ENCODE measurements at regions not wholly inside any gene's neighbourhood (a gene's known extent, or its start where the extent isn't known, plus 50 kb on each side); places are given as distances from the start of the nearest gene placed in this dataset.

GRCh38 chr4:178523038-178523437 is 1080.8 kb upstream of the AGA start:
- intact Hi-C loops (cut with micrococcal nuclease): no loop called here

DNA sequence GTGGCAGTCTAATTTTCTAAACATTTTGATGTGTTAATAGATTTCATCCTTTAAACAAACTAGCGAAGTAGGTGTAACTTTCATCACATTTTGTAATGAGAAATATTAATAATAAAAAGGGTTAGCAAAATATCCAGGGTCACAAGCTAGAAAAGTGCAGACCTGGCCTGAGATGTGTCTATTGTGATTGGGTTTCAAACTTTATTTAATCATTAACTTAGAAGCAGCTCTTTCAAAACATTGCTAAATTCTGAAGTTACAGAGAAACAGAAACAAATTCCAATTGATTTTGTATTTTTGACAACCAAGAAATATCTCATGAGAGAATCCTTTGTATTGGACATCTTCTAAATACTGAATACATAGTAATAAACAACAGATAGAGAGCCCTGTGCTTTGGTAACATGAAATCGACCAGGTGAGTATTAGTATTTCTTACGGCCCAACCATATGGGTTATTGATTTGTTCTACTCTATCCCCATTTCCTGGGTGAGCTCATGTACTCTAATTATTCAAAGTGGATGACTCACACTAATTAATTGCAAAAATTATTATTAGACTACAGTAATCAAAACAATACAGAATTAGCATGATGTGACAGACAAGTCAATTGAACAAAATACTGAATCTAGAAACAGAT is 1093.8 kb upstream of the AGA start:
- intact Hi-C loops (cut with micrococcal nuclease): no loop called here

- intact Hi-C loops (cut with micrococcal nuclease): no loop called here
Measured at GRCh38 chr4:178553201-178553600, 1111.0 kb upstream of the AGA start.

DNA sequence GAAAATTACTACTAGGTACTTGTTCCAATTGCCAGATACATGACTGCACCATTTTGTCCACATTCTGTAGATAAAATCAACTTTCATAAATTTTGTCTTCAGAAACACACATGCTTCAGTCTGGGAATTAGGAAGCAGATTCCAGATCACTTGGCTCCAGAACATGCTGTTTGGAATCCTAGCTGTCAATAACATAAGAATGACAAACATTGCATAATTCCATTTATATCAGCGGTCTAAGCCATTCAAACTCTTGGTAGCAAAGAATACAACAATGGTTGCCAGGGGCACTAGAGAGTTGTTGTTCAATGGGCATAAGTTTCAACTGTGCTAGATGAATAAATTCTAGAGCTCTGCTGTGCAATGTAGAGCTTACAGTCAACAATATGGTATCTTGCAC is 1112.1 kb upstream of the AGA start:
- intact Hi-C loops (cut with micrococcal nuclease): no loop called here

- intact Hi-C loops (cut with micrococcal nuclease): no loop called here
Measured at GRCh38 chr4:178556796-178557195, 1114.6 kb upstream of the AGA start.

DNA sequence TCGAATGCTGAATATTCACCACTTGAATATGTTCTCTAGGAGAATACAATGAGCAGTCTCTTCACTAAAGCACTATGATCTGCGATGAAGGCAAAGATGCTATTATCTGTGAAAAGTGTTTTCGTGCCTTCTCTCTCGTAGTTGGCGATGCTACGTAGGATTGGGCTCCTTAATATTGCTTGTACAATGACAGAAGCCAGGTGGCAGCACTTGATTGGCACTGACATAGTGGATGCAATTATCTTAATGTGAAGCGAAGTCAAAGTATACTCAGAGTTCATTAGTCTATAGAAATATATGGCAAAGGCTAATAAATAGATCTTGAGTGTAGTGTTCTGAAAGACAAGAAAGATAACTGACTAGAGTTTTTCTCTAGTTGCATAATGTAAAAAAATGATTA is 1135.7 kb upstream of the AGA start:
- intact Hi-C loops (cut with micrococcal nuclease): no loop called here

GRCh38 chr4:178595500-178596138 is 1153.4 kb upstream of the AGA start:
- intact Hi-C loops (cut with micrococcal nuclease): no loop called here

- intact Hi-C loops (cut with micrococcal nuclease): no loop called here
Measured at GRCh38 chr4:178598672-178599071, 1156.4 kb upstream of the AGA start.

GRCh38 chr4:178599521-178599920 is 1157.3 kb upstream of the AGA start:
- intact Hi-C loops (cut with micrococcal nuclease): no loop called here

DNA sequence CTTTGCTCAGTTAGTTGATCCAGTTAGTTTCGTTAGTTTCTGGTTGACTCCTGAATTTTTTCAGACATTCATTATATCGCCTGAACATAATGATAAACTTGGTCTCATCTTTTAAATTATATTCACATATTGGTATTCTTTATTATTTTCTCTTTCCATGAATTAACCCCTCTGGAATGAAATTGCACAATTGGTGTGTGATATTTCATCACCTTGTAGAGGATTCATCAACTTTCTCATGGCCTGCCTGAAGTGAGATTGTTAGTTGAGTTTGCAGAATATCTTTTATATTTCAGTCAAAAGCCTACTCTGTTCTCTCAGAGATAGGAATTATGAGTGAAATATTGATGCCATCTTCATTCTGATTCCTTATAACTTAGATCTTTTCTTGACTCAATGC is 1160.6 kb upstream of the AGA start:
- intact Hi-C loops (cut with micrococcal nuclease): no loop called here

- intact Hi-C loops (cut with micrococcal nuclease): no loop called here
Measured at GRCh38 chr4:178611062-178611461, 1168.8 kb upstream of the AGA start.

DNA sequence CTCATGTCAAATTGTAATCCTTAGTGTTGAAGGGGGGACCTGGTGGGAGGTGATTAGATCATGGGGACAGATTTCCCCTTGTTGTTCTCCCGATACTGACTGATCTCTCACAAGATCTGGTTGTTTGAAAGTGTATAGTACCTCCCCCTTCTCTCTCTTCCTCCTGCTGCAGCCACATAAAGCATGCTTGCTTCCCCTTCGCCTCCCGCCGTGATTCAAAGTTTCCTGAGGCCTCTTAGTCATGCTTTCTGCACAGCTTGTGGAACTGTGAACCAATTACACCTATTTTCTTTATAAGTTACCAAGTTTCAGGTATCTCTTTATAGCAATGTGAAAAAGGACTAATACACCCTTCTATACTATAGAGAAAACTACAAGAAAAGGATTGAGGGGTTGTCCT is 1170.5 kb upstream of the AGA start:
- intact Hi-C loops (cut with micrococcal nuclease): no loop called here

DNA sequence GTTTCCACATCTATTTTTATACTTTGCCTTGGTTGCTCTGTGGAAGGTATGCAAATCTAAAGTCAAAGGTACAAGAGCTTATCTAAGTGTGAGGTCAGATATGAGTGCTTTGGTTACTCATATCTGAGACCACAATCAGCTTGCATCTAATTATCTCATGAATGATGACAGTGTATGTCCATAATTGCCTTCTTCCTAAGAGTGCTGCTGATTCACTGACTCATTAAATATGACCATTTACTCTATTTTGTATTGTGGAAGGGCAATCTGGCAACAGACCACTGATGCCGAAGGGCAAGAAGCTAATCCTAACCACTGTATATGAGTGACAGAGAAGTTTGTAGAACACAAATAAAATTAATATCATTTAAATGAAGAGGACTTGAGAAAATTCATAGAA is 1190.2 kb upstream of the AGA start:
- intact Hi-C loops (cut with micrococcal nuclease): no loop called here

GRCh38 chr4:178633263-178633662 is 1191.0 kb upstream of the AGA start:
- intact Hi-C loops (cut with micrococcal nuclease): no loop called here

- intact Hi-C loops (cut with micrococcal nuclease): no loop called here
Measured at GRCh38 chr4:178664621-178665020, 1222.4 kb upstream of the AGA start.

DNA sequence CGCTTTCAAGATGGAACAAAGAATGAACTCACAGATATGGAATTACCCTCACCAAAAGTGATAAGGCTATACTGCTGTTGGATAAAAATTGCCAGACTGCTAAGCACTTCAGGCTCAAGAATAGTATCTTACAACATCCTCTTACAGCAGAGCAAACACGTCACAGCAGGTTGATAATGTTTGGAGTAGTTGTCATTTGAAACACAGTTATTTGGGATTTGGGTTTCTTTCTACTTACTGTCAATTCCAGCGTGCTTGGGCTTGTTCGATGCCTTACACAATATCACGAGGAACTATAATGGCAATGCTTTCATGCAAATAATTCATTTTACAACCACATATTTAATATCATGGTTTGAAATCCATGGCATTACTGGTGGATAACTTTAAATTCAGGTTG is 1223.7 kb upstream of the AGA start:
- intact Hi-C loops (cut with micrococcal nuclease): no loop called here

- intact Hi-C loops (cut with micrococcal nuclease): no loop called here
Measured at GRCh38 chr4:178671766-178672165, 1229.5 kb upstream of the AGA start.

GRCh38 chr4:178672512-178672911 is 1230.3 kb upstream of the AGA start:
- intact Hi-C loops (cut with micrococcal nuclease): no loop called here

DNA sequence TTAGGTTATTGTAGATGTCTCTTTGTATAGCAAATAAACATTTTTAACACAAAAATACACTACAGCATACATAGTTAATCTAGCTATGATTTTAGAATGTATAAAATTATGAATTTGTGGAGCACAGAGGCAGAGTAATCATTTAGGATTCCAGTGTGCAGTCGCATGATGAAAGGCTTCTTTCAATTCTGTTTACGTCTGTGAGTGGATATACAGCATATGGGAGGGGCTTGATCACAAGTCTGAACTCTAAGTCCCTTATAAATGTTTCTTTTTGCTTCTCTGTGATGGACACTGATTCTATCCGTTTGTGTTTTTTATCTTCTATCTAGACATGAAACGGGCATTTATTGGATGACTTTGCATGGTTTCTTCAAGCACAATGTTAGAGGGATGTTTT is 1239.6 kb upstream of the AGA start:
- intact Hi-C loops (cut with micrococcal nuclease): no loop called here

DNA sequence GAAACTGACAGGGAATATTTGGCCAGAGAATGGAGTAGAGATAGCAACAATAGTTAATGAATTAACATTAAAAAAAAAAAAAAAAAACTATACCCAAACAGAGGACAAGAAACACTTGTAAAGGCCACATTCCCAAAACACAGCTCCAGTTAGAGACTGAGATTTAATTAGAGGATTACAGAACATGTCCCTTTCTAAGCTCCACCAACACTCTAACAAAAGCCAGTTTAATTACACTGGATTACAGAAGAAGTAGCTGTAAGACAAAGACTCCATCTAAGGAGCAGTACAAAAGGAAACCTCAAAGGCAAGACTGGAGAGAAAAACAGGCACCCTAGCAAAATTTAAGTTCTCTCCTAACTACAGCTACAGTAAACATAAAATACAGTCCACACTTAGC is 1247.7 kb upstream of the AGA start:
- intact Hi-C loops (cut with micrococcal nuclease): no loop called here

GRCh38 chr4:178693816-178694215 is 1251.6 kb upstream of the AGA start:
- intact Hi-C loops (cut with micrococcal nuclease): no loop called here

DNA sequence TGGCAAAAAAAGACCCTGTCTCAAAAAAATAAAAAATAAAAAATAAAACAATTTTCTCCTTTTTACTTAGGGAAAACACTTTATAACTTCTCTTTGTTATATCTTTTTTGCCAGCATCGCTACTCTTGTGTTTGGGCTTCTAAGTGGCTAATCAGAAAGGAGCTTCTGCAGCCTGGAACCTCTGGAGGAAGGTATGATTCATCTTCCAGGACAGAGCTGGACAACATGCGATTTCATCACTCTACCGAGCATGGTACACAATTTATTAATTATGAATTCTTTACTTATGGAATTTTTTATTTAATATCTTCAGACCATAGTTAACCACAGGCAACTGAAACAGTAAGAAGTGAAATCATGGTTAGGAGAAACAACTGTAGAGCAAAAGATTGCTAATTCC is 1254.3 kb upstream of the AGA start:
- intact Hi-C loops (cut with micrococcal nuclease): no loop called here

DNA sequence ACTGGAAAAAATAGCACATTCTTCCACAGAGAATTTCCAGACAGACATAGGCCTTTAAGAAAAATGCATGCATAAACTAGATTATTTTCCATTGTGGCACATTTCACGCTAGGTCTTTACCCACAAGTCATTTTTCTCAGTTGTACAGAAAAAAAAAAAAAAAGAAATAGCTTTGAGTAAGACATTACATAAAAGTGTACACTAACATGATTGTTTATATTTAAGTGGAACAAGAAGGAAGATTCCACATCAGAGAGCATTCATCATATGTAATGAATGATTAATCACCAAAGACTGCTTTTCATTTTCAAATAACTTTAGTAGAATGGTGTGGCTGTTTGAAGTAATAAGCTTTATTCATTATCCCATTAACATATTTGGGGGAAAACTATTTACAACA is 1270.2 kb upstream of the AGA start:
- intact Hi-C loops (cut with micrococcal nuclease): no loop called here

- intact Hi-C loops (cut with micrococcal nuclease): no loop called here
Measured at GRCh38 chr4:178738026-178738425, 1295.8 kb upstream of the AGA start.
